GM10266 (cell line): ENCODE measurements at regions not wholly inside any gene's neighbourhood (a gene's known extent, or its start where the extent isn't known, plus 50 kb on each side); places are given as distances from the start of the nearest gene placed in this dataset.

Experiments used
- DNase-seq: peaks from one replicate; pipeline ENCODE4 v3.0.0; 2012; ENCODE audit errors: extremely low spot score
- TF ChIP-seq, protein P1 (sequence below): IDR thresholded peaks from 2 replicates; pipeline ENCODE4 v1.5.1; 2012; ENCODE audit warnings: mild to moderate bottlenecking, low read depth; ENCODE audit not compliant: control insufficient read depth, insufficient read depth; ENCODE audit errors: missing control alignments

DNA sequence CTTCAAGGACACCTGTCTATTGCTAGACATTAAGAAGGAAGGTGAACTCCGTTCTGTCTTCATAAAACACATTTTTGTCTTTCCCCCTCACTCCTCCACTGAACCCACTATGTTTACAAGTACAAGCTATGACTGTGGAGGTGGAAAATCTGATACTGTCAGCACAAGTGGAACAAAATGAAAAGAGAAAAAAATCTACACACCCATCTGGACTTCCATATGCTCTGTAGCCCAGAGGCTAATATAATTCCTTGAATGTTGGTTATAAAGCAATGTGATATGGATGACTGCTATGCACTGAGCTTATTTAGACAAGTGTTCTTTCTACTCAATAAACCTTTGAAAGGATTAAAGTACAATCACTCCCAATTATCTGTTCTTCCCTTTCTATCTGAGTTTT is 713.5 kb downstream of the DIAPH3 start:
- DNase-seq, result no peak
- TF ChIP-seq, protein P1, sequence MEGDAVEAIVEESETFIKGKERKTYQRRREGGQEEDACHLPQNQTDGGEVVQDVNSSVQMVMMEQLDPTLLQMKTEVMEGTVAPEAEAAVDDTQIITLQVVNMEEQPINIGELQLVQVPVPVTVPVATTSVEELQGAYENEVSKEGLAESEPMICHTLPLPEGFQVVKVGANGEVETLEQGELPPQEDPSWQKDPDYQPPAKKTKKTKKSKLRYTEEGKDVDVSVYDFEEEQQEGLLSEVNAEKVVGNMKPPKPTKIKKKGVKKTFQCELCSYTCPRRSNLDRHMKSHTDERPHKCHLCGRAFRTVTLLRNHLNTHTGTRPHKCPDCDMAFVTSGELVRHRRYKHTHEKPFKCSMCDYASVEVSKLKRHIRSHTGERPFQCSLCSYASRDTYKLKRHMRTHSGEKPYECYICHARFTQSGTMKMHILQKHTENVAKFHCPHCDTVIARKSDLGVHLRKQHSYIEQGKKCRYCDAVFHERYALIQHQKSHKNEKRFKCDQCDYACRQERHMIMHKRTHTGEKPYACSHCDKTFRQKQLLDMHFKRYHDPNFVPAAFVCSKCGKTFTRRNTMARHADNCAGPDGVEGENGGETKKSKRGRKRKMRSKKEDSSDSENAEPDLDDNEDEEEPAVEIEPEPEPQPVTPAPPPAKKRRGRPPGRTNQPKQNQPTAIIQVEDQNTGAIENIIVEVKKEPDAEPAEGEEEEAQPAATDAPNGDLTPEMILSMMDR, result no peak

DNA sequence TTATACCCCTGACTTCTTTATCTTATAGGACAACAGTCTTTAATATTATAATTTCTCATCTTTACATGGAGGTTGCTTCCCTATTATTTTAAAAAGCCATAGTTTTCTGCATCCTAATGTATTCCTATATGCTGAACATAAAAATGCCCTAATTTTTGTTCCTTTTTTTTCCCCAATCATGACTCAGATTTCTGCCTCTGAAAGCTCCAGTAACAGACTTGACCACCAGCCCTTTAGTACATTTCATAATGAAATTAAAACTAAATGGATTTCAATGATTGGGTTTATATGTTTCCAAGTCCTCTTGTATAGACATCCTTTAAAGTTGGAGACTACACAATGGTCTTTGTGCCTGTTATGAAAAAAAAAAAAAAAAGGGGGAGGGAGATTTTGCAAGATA is 712.5 kb downstream of the DIAPH3 start:
- no peak for DNase-seq
- TF ChIP-seq, protein P1, result no peak

DNA sequence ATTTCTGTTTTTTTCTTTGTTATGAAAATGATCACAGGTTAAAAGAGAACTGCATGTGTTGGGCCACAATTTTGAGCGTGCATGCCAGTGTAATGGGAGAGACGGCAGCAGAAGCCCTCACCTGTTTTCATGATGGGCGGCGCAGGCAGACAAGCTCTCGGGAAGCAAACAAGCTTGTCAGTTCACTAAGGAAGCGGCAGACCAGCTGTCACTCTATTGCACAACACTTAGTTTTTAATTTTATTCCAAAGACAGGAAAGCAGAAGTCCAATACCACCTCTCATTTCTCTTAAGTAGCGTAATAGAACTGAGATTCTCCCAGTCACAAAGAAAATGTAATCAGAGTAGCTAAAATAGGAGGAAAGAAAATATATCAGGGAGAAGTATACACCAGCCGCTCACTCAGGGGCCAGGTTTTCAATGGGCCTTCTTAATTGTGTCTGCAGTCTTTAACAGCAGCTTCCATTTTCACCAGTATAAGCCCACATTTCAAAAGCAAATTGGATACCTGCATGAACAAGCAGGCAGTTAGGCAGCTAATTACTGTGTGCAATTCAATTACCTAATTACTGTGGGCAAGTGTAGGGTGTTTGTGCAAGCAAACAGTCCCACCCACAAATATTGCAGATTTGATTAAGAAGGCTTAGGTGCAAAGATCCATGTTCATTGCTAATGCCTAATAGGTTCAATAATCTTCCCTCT is 711.4 kb downstream of the DIAPH3 start:
- TF ChIP-seq, protein P1, result no peak

DNA sequence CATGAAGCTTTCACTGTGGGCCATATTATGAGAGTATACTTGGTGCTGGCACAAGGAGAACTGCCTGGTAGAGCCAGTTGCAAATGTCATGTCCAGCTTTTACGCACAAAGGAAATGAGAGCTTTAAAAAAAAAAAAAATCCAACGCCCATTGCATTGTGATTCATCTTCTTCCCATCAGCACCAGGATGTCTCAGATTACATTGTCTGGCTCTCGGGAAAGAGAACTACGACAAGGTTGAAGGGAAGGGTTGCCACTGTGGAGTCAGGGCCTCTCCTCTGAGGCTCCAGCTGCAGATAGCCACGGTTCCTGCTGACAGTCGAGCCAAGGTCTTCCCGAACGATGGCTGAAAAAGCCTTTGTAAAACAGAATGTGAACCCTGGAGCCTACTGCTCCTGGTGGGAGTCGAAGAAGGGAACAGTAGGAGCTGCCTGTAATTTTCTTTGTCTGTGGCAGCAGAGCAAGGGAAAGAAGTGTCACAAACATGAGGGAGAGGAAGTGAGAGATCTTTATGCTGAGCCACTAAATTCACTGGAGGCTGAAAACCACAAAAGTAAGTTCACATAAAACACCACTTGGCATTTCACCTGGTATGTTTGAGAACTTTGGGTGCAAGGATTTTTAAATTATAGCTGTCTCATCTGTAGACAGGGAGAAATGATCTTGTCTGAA is 704.7 kb downstream of the DIAPH3 start:
- TF ChIP-seq, protein P1, result no peak
- no peak for DNase-seq

More for the DNA sequence above, 711.4 kb downstream of the DIAPH3 start:
- DNase-seq, result no peak

DNA sequence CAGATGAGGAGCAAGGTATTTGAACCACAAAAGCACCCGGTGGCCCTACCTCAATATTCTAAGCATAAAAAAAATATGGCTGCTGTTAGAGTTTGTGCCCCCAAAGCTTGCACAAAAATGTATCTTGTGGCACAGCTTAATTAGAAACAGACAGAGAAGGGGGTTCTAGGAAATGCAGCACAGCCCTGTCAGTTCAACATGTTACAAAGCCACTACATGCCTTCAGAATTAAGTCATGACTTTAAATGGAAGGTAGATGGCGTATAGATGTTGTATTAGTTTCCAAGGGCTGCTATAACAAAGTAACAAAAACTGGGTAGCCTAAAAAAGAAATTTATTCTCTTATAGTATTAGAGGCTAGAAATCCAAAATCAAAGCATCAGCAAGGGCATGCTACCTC is 703.8 kb downstream of the DIAPH3 start:
- no peak for DNase-seq
- TF ChIP-seq, protein P1, result no peak

DNA sequence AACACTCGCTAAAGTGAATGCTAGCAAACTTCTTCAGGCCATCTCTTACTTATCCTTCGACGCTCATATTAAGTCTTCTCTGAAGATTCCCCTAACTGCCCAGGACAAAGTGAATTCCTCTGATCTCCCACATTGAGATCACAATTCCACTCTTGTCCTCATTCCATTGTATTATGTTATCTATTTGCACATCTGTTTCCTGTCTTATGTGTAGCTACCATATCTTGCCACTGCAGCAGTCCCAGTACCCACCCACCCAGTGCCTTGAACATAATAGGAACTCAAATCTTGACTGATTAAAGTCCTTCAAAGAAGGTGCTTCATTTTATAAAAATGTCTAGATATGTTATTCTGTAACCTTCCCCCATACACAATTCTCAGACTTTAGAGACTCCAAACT is 702.3 kb downstream of the DIAPH3 start:
- TF ChIP-seq, protein P1, result no peak
- DNase-seq, result no peak

DNA sequence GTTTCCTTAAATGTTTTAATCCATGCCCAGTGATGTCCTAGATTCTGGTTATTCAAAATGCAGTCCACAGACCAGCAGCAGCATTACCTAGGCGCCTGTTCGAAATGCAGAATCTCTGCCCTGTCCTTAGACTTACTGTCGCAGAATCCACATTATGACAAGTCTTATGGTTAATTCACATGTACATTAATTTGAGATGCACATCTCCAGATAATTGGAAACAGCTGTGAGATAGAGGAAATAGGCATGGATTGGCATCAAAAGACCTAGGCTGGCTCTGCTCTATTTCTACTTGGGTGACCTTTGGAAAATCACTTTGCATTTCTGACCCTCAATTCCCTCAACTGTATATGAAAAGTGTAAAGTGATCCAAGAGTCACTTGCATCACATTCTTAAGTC is 700.7 kb downstream of the DIAPH3 start:
- TF ChIP-seq, protein P1, result no peak
- no peak for DNase-seq
